ENCODE measurements at regions not wholly inside any gene's neighbourhood (a gene's known extent, or its start where the extent isn't known, plus 50 kb on each side); places are given as distances from the start of the nearest gene placed in this dataset.
"Not testable (repeated sequence)": the region's sequence is repeated elsewhere in the genome, so short reads cannot be mapped to it uniquely, and the experiment has no call there.

DNA sequence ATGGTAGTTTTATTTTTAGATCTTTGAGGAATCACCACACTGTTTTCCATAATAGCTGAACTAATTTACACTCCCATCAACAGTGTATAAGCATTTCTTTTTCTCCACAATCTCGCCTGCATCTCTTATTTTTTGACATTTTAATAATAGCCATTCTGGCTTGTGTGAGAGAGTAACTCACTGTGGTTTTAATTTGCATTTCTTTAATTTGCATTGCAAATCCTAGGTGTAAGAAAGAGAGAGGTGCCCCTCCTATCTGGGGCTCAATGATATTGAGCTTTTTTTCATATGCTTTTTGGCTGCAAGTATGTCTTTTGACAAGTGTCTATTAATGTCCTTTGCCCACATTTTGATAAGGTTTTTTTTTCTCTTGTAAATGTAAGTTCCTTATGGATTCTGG, 106.3 kb upstream of the SLC27A6 start:
- intact Hi-C loops (cut with DNase I): no loop called here
- DNase-seq (ENCODE audit: low spot score): no peak

- intact Hi-C loops (cut with DNase I); DNase-seq (ENCODE audit: low spot score): not testable (repeated sequence)
Measured at GRCh38 chr5:128861155-128861554, 104.1 kb upstream of the SLC27A6 start.

DNA sequence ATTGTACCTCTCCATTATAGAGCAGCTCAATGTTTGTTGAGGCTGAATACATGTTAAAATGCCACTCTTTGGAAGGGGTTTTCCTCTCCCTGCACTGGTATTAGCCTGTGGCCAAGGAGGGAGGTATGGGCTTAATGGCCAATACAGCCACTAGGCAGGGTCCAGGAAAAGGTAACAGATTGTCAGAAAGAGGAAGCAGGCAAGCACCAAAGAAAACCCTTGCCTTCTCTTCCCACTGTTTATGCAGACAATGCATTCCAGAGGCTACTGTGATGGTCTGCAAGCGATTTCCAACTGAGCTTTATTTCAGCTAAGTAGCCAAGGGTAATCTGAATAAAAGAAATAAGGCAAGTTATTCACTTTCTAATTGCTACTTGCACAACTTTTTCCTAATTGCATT, 95.3 kb upstream of the SLC27A6 start:
- no peak for DNase-seq (ENCODE audit: low spot score)
- intact Hi-C loops (cut with DNase I): no loop called here

DNA sequence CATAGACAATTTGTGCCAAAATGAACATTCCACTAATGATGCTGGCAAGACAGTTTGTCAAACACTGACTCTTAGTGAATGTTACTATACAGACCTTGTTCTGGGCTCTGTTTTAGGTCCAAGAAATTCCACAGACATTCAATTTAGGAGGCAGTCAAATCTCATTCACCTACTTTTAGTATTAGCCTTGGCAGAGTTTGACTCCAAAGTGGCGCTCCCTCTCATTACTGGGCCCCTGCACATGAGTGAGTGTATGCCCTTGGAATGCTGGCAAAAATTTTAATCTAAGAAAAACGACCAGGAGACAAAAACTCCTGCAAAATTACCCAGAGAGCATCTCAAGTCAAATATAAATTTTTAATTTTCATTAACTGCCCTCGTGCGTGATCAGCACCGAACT, 94.9 kb upstream of the SLC27A6 start:
- DNase-seq (ENCODE audit: low spot score): no peak
- intact Hi-C loops (cut with DNase I): no loop called here

DNA sequence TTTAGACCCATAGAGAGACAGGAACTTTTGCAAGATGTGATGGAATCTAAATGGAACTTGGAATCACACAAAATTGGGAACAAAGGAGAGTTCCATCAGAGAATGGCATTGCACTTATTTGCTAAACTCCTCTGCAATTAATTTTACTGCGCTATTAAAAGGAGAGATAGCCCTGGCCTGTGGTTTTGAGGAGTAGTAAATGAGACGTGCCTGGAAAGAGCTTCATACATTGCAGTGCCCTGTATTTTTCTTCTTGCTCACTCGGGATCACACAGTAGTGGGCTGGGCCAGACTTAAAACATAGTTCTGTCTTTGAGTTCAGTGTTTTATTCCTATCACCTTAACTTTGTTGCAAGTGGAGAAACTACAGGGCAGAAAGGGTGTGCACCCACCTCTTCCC, 94.4 kb upstream of the SLC27A6 start:
- no peak for DNase-seq (ENCODE audit: low spot score)
- intact Hi-C loops (cut with DNase I): no loop called here

DNA sequence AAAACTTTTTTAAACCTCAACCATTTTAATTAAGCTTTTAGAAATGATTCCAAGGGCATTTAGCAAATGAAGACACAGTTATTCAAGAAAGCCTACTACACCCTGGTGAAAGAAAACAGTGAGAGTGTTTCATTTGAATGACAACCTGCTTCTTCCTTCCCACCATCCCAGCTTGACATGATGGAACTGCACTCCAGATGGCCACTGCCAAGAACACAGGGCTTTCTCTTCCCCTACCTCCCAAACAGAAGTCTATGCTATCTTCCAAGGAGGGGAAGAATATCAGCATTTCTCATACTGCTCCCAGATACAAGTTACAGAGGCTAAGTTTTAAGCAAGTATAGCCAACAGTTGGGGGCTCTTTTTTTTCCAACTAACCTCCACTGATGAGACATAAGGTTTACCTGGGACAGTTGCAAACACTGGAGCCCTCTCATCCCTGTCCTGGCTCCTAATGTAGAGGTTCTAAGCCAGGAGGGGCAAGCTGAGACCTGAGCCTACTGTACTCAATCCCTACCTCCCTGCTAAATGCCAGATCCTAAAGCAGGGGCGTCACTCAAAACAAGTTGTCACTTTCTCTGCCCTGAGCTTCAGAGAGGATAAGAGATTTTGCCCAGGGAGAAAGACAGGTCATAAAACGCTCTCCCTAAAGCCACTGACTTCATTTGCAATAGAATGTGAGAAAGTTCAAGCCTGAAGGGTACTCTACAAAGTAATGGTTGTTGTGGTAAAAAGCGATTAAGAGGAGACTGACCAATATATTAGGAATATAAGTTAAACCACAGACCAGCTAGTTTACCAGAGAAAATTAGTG, 88.5 kb upstream of the SLC27A6 start:
- intact Hi-C loops (cut with DNase I): no loop called here
- DNase-seq (ENCODE audit: low spot score): no peak

DNA sequence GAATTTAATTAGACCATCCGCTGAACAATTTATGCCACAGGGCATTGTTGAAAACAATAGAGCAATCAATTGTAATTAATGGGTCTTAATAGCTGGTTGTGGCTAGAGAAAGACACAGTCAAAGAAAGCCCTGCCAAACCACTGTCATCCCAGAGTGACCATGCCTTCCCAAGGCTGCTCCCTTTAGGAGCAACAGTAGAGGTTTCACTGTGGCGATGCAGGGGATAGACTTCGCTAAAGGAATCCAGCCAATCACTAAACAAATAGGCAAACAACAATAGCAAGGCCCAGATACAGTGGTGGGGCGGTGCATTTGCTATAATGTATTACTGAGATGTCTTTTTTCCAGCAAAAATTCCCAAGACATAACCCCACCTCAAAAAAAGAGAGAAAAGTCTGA, 87.8 kb upstream of the SLC27A6 start:
- intact Hi-C loops (cut with DNase I): no loop called here
- DNase-seq (ENCODE audit: low spot score): no peak

GRCh38 chr5:128881502-128882018, 83.7 kb upstream of the SLC27A6 start:
- intact Hi-C loops (cut with DNase I): no loop called here
- no peak for DNase-seq (ENCODE audit: low spot score)

GRCh38 chr5:128885649-128886255, 79.5 kb upstream of the SLC27A6 start:
- DNase-seq (ENCODE audit: low spot score): no peak
- intact Hi-C loops (cut with DNase I): no loop called here

DNA sequence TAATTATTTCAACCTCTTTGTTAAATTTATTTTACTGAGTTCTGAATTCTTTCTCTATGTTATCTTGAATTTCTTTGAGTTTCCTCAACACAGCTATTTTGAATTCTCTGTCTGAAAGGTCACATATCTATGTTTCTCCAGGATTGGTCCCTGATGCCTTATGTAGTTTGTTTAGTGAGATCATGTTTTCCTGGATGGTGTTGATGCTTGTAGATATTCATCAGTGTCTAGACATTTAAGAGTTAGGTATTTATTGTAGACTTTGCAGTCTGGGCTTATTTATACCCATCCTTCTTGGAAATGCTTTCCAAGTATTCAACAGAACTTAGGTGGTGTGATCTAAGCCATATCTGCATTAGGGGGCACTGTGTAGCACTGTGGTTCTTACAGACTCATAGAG, 70.2 kb upstream of the SLC27A6 start:
- no peak for DNase-seq (ENCODE audit: low spot score)
- intact Hi-C loops (cut with DNase I): no loop called here

DNA sequence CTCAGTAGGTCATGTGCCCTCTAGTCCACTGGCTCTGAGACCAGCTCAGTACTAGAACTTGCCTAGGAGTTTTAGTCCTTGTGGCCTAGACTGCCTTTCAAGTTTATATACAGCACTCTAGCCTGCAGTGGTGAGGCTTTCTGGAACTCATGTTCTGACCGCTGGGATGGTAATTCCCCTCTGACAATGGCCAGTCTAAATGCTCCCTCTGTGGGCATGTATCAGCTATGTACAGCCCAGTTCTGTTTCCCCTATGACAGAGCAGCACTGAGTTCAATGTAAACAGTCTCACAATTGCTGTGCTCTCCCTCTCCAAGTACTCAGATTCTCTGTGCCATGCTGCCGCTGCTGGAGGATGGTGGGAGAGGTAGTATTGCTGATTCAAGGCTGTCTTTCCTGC, 68.6 kb upstream of the SLC27A6 start:
- intact Hi-C loops (cut with DNase I): no loop called here
- no peak for DNase-seq (ENCODE audit: low spot score)

GRCh38 chr5:128903550-128903949, 61.7 kb upstream of the SLC27A6 start:
- no peak for DNase-seq (ENCODE audit: low spot score)
- intact Hi-C loops (cut with DNase I): loop anchor here (5.0 kb wide), 1 partner anchor 864 kb away; no protein-coding TSS in a partner anchor

- no peak for DNase-seq (ENCODE audit: low spot score)
- intact Hi-C loops (cut with DNase I): loop anchor here (5.0 kb wide), 2 partner anchors 367 to 862 kb away; no protein-coding TSS in a partner anchor
Measured at GRCh38 chr5:128904805-128905567, 60.3 kb upstream of the SLC27A6 start.

- DNase-seq (ENCODE audit: low spot score): no peak
- intact Hi-C loops (cut with DNase I): loop anchor here (5.0 kb wide), 1 partner anchor 367 kb away; no protein-coding TSS in a partner anchor
Measured at GRCh38 chr5:128905568-128906110, 59.6 kb upstream of the SLC27A6 start.

GRCh38 chr5:128913551-128913950, 51.7 kb upstream of the SLC27A6 start:
- DNase-seq (ENCODE audit: low spot score): no peak
- intact Hi-C loops (cut with DNase I): no loop called here

Data from cardiac septum (tissue), 1 donor.